A673 (cell line): ENCODE measurements at regions not wholly inside any gene's neighbourhood (a gene's known extent, or its start where the extent isn't known, plus 50 kb on each side); places are given as distances from the start of the nearest gene placed in this dataset.

Source experiments
- EZH2 ChIP-seq: fragments of 200-600 bp; sonication (generic); IDR thresholded peaks from 2 replicates; pipeline ENCODE4 v1.6.1; 2017; ENCODE audit warnings: borderline replicate concordance, low read depth, mild to moderate bottlenecking, mixed read lengths, antibody characterized with exemption, low read length; ENCODE audit not compliant: poor library complexity, severe bottlenecking
- TF ChIP-seq, protein P1 (sequence below): fragments of 300-800, 200-600 bp; sonication (generic); conservative IDR thresholded peaks from 2 replicates; pipeline ENCODE4 v1.5.1; 2017; ENCODE audit warnings: low read depth, mild to moderate bottlenecking, antibody characterized with exemption, low read length, moderate library complexity, mixed read lengths

DNA sequence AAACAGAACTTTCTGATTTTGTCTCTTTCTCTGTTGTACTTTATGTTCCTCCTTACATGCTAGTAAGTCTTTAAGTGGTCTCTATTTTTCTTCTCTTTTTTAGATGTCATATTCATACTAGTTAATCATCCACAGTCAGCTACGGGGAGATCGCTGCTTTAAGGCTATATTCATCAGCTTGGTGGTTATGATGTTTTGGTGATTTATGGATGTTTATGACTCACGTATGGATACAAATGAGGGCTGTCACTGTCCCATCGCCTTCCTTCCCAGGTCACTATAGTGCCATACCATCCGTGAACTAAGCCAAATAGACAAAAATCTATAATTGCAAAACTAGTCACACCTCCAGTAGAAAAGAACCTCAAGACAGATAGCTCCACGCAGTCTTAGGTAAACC, 296.8 kb upstream of the AADAT start:
- TF ChIP-seq, protein P1, sequence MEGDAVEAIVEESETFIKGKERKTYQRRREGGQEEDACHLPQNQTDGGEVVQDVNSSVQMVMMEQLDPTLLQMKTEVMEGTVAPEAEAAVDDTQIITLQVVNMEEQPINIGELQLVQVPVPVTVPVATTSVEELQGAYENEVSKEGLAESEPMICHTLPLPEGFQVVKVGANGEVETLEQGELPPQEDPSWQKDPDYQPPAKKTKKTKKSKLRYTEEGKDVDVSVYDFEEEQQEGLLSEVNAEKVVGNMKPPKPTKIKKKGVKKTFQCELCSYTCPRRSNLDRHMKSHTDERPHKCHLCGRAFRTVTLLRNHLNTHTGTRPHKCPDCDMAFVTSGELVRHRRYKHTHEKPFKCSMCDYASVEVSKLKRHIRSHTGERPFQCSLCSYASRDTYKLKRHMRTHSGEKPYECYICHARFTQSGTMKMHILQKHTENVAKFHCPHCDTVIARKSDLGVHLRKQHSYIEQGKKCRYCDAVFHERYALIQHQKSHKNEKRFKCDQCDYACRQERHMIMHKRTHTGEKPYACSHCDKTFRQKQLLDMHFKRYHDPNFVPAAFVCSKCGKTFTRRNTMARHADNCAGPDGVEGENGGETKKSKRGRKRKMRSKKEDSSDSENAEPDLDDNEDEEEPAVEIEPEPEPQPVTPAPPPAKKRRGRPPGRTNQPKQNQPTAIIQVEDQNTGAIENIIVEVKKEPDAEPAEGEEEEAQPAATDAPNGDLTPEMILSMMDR, result no peak
- TF ChIP-seq EZH2, result no peak
